Trophoblast cell (in vitro differentiated cells and primary cell): ENCODE measurements at regions not wholly inside any gene's neighbourhood (a gene's known extent, or its start where the extent isn't known, plus 50 kb on each side); places are given as distances from the start of the nearest gene placed in this dataset.

Experiments
- DNase-seq, 2 donors: peaks; one replicate each; pipeline ENCODE4 v3.0.0-alpha.2; 2016
- H2AFZ ChIP-seq: 2 replicates; pipeline ENCODE4 v1.6.1; 2013; ENCODE audit warnings: low read length, moderate library complexity, mild to moderate bottlenecking; ENCODE audit not compliant: insufficient read depth, poor library complexity
- H2AK5ac ChIP-seq: 2 replicates; pipeline ENCODE4 v1.6.1; 2013; ENCODE audit warnings: mild to moderate bottlenecking, low read length
- H2BK120ac ChIP-seq: 2 replicates; pipeline ENCODE4 v1.6.1; 2013; ENCODE audit warnings: low read length, mild to moderate bottlenecking, moderate library complexity; ENCODE audit not compliant: insufficient read depth, poor library complexity
- H2BK12ac ChIP-seq: 2 replicates; pipeline ENCODE4 v1.6.1; 2013; ENCODE audit warnings: mild to moderate bottlenecking, low read length, moderate library complexity
- H2BK5ac ChIP-seq: 2 replicates; pipeline ENCODE4 v1.6.1; 2013; ENCODE audit warnings: low read length, low read depth, moderate library complexity, mild to moderate bottlenecking; ENCODE audit not compliant: poor library complexity
- H3K14ac ChIP-seq: 2 replicates; pipeline ENCODE4 v1.6.1; 2013; ENCODE audit warnings: mild to moderate bottlenecking, low read length
- H3K18ac ChIP-seq: 2 replicates; pipeline ENCODE4 v1.6.1; 2013; ENCODE audit warnings: mild to moderate bottlenecking, low read length
- H3K23ac ChIP-seq: 2 replicates; pipeline ENCODE4 v1.6.1; 2013; ENCODE audit warnings: low read length
- H3K27ac ChIP-seq: 2 replicates; pipeline ENCODE4 v1.5.1; 2013; ENCODE audit warnings: low read depth, mild to moderate bottlenecking, inconsistent platforms, low read length, moderate library complexity
- H3K27me3 ChIP-seq: 2 replicates; pipeline ENCODE4 v1.6.1; 2013; ENCODE audit warnings: inconsistent platforms, mild to moderate bottlenecking, low read length, moderate library complexity; ENCODE audit not compliant: insufficient read depth
- H3K36me3 ChIP-seq, 2 experiments: 1 replicate in 1 of 2; 2 replicates in 1 of 2; pipeline ENCODE4 v1.6.1; 2013; ENCODE audit warnings: low read length in 2 of 2, mild to moderate bottlenecking in 2 of 2, moderate library complexity in 1 of 2; ENCODE audit not compliant: insufficient read depth in 2 of 2, control insufficient read depth in 1 of 2
- H3K4ac ChIP-seq: 2 replicates; pipeline ENCODE4 v1.6.1; 2013; ENCODE audit warnings: low read depth, mild to moderate bottlenecking, low read length, moderate library complexity
- H3K4me1 ChIP-seq, 2 experiments: 1 replicate in 1 of 2; 2 replicates in 1 of 2; pipeline ENCODE4 v1.6.1; 2013; ENCODE audit warnings: low read length in 2 of 2, mild to moderate bottlenecking in 2 of 2, moderate library complexity in 1 of 2; ENCODE audit not compliant: insufficient read depth in 2 of 2, control insufficient read depth in 1 of 2
- H3K4me2 ChIP-seq: 2 replicates; pipeline ENCODE4 v1.6.1; 2013; ENCODE audit warnings: inconsistent platforms, mild to moderate bottlenecking, low read length, moderate library complexity
- H3K4me3 ChIP-seq: 2 replicates; pipeline ENCODE4 v1.5.1; 2013; ENCODE audit warnings: mild to moderate bottlenecking, low read depth, low read length, inconsistent platforms
- H3K79me1 ChIP-seq: one replicate; pipeline ENCODE4 v1.6.1; 2013; ENCODE audit warnings: low read length
- H3K79me2 ChIP-seq: 2 replicates; pipeline ENCODE4 v1.6.1; 2013; ENCODE audit warnings: low read length, mild to moderate bottlenecking; ENCODE audit not compliant: control insufficient read depth, insufficient read depth, poor library complexity
- H3K9ac ChIP-seq: 2 replicates; pipeline ENCODE4 v1.6.1; 2013; ENCODE audit warnings: mild to moderate bottlenecking, low read length
- H3K9me3 ChIP-seq: 2 replicates; pipeline ENCODE4 v1.6.1; 2013; ENCODE audit warnings: low read depth, mild to moderate bottlenecking, control low read depth, inconsistent platforms, low read length; ENCODE audit not compliant: insufficient read depth
- H4K12ac ChIP-seq: 2 replicates; pipeline ENCODE4 v1.6.1; 2013; ENCODE audit warnings: low read depth, mild to moderate bottlenecking, low read length, moderate library complexity
- H4K8ac ChIP-seq: 2 replicates; pipeline ENCODE4 v1.6.1; 2013; ENCODE audit warnings: low read depth, mild to moderate bottlenecking, low read length, moderate library complexity
- H4K91ac ChIP-seq: one replicate; pipeline ENCODE4 v1.6.1; 2013; ENCODE audit warnings: low read depth, mild to moderate bottlenecking, low read length, moderate library complexity
- WGBS: extraction: QIAGEN DNeasy Blood & Tissue Kit; methylation state at CpG from one replicate; pipeline ENCODE4 v1.1.7; 2013; ENCODE audit warnings: missing lambda C conversion rate; ENCODE audit not compliant: insufficient read length, insufficient coverage; ENCODE audit errors: extremely low coverage; 5-methylcytosine and 5-hydroxymethylcytosine counted together

GRCh38 chrX:11944501-11944900, 186.5 kb downstream of the MSL3 start:
- Histone ChIP-seq H3K4me2 (no peak overlapping the region), H2AK5ac (no peak overlapping the region)

GRCh38 chrX:11949291-11949690, 189.0 kb upstream of the FRMPD4 start:
- Histone ChIP-seq H2BK120ac (peak overlapping the region; percentile 43), H4K91ac (peak overlapping the region; percentile 18), H3K14ac (no peak overlapping the region), H4K8ac (no peak overlapping the region), H3K23ac (no peak overlapping the region), H2BK5ac (no peak overlapping the region), H3K9me3 (no peaks in the 10 kb centered on the region), H3K4me2 (no peak overlapping the region), H3K4ac (no peak overlapping the region), H3K36me3 (no peaks in the 10 kb centered on the region), H2AFZ (no peak overlapping the region), H2BK12ac (peak overlapping the region; percentile 76), H3K4me3 (no peak overlapping the region), H3K79me1 (peaks cover 6% of the 10 kb centered on the region), H3K27me3 (no peaks in the 10 kb centered on the region), H3K9ac (no peak overlapping the region), H3K4me1 (peaks cover 0 to 3% of the 10 kb centered on the region in 2 experiments), H3K27ac (peak overlapping the region; percentile 25), H2AK5ac (no peak overlapping the region), H3K18ac (no peak overlapping the region), H3K79me2 (peaks cover 2% of the 10 kb centered on the region), H4K12ac (no peak overlapping the region)
- WGBS: no CpG with 5 or more reads among the region's 1 CpG
- no peak for DNase-seq

More at GRCh38 chrX:11944501-11944900, 186.5 kb downstream of the MSL3 start:
- Histone ChIP-seq H3K36me3 (no peaks in the 10 kb centered on the region), H4K8ac (no peak overlapping the region), H3K14ac (no peak overlapping the region), H2BK12ac (no peak overlapping the region), H3K9ac (no peak overlapping the region), H3K4ac (peak overlapping the region; percentile 55), H3K79me2 (no peaks in the 10 kb centered on the region), H3K18ac (no peak overlapping the region), H3K23ac (no peak overlapping the region), H4K91ac (peak overlapping the region; percentile 24), H3K27ac (no peak overlapping the region), H3K79me1 (no peaks in the 10 kb centered on the region), H3K4me1 (no peaks in the 10 kb centered on the region), H2BK5ac (peak overlapping the region; percentile 73), H2AFZ (no peak overlapping the region), H3K9me3 (no peaks in the 10 kb centered on the region), H4K12ac (no peak overlapping the region), H3K4me3 (no peak overlapping the region), H3K27me3 (no peaks in the 10 kb centered on the region), H2BK120ac (no peak overlapping the region)
- WGBS: no CpG with 5 or more reads among the region's 5 CpGs
- no peak for DNase-seq

- H3K23ac ChIP-seq: no peak overlapping the region
- H3K36me3 ChIP-seq: no peaks in the 10 kb centered on the region
- peak overlapping the region; percentile 73 for H4K8ac ChIP-seq
- WGBS: no CpG with 5 or more reads among the region's 4 CpGs
- no peak overlapping the region for H3K4me3 ChIP-seq
- no peak overlapping the region for H3K27ac ChIP-seq
- H3K79me1 ChIP-seq: peaks cover 10% of the 10 kb centered on the region
- H3K4me1 ChIP-seq: peaks cover 0 to 5% of the 10 kb centered on the region in 2 experiments
- peaks cover 2% of the 10 kb centered on the region for H3K79me2 ChIP-seq
- peak overlapping the region; percentile 79 for H3K14ac ChIP-seq
- peak overlapping the region; percentile 93 for H2AK5ac ChIP-seq
- peak overlapping the region; percentile 96 for H2BK120ac ChIP-seq
- H3K9me3 ChIP-seq: no peaks in the 10 kb centered on the region
- no peak overlapping the region for H3K4me2 ChIP-seq
- H3K4ac ChIP-seq: peak overlapping the region; percentile 79
- H3K9ac ChIP-seq: no peak overlapping the region
- peak overlapping the region; percentile 98 for H4K91ac ChIP-seq
- H2BK5ac ChIP-seq: peak overlapping the region; percentile 91
- peak overlapping the region; percentile 91 for H2BK12ac ChIP-seq
- no peak for DNase-seq
- H2AFZ ChIP-seq: no peak overlapping the region
- peak overlapping the region; percentile 54 for H4K12ac ChIP-seq
- peak overlapping the region; percentile 84 for H3K18ac ChIP-seq
- no peaks in the 10 kb centered on the region for H3K27me3 ChIP-seq
These were observed 186.0 kb upstream of the FRMPD4 start for GRCh38 chrX:11952176-11952720.

GRCh38 chrX:11953615-11954014, 184.7 kb upstream of the FRMPD4 start:
- H3K27me3 ChIP-seq: no peaks in the 10 kb centered on the region
- WGBS: no CpG with 5 or more reads among the region's 2 CpGs
- H3K18ac ChIP-seq: no peak overlapping the region
- H3K27ac ChIP-seq: peak overlapping the region; percentile 41
- no peak overlapping the region for H4K8ac ChIP-seq
- H3K36me3 ChIP-seq: no peaks in the 10 kb centered on the region
- H2AK5ac ChIP-seq: no peak overlapping the region
- H2BK5ac ChIP-seq: no peak overlapping the region
- H3K79me1 ChIP-seq: peaks cover 10% of the 10 kb centered on the region
- DNase-seq: no peak
- H3K9ac ChIP-seq: no peak overlapping the region
- no peak overlapping the region for H4K12ac ChIP-seq
- H3K14ac ChIP-seq: no peak overlapping the region
- no peak overlapping the region for H3K23ac ChIP-seq
- H3K4me3 ChIP-seq: no peak overlapping the region
- H2BK12ac ChIP-seq: no peak overlapping the region
- H3K79me2 ChIP-seq: peaks cover 2% of the 10 kb centered on the region
- no peak overlapping the region for H3K4me2 ChIP-seq
- no peak overlapping the region for H3K4ac ChIP-seq
- no peak overlapping the region for H2BK120ac ChIP-seq
- no peaks in the 10 kb centered on the region for H3K9me3 ChIP-seq
- H4K91ac ChIP-seq: no peak overlapping the region
- no peak overlapping the region for H2AFZ ChIP-seq
- peaks cover 0 to 5% of the 10 kb centered on the region in 2 experiments for H3K4me1 ChIP-seq
